H1 (cell line): ENCODE measurements at regions not wholly inside any gene's neighbourhood (a gene's known extent, or its start where the extent isn't known, plus 50 kb on each side); places are given as distances from the start of the nearest gene placed in this dataset.

Experiments
- CTCF ChIA-PET: fragments of 300-600 bp; sonication (Branson Sonifier 250); formaldehyde crosslinking; loops from one replicate; lab custom pipeline; 2021; ENCODE audit not compliant: partially characterized antibody; lab: Charles Lee
- POLR2A ChIA-PET: fragments of 300-600 bp; sonication (Branson Sonifier 250); formaldehyde crosslinking; loops from one replicate; lab custom pipeline; 2021; ENCODE audit warnings: inconsistent platforms; ENCODE audit not compliant: partially characterized antibody; lab: Charles Lee
- DNase-seq, 2 experiments: peaks; one replicate each; pipeline versions ENCODE4 v3.0.0 to v3.0.0-alpha.2; 2010 to 2022; ENCODE audit warnings: low spot score in 2 of 2, low read depth in 1 of 2, mixed read lengths in 1 of 2
- FAIRE-seq: peaks from 2 replicates; lab custom pipeline; 2011; peaks lifted over from hg19 to GRCh38; lab: Jason Lieb, UNC
- H2AFZ ChIP-seq: 2 replicates; pipeline ENCODE4 v1.8.1; 2012; ENCODE audit warnings: low read length, inconsistent platforms
- H2AK5ac ChIP-seq: 2 replicates; pipeline ENCODE4 v1.6.1; 2013; ENCODE audit warnings: low read depth, low read length
- H2BK120ac ChIP-seq: replicated peaks from 2 replicates; pipeline ENCODE3; 2013; ENCODE audit warnings: low read depth, low read length, inconsistent platforms
- H2BK12ac ChIP-seq: 2 replicates; pipeline ENCODE4 v1.6.1; 2013; ENCODE audit warnings: low read depth, low read length
- H2BK15ac ChIP-seq: 2 replicates; pipeline ENCODE4 v1.6.1; 2013; ENCODE audit warnings: low read length
- H2BK20ac ChIP-seq: 2 replicates; pipeline ENCODE4 v1.6.1; 2013; ENCODE audit warnings: low read length
- H2BK5ac ChIP-seq: 2 replicates; pipeline ENCODE4 v1.6.1; 2013; ENCODE audit warnings: low read depth, low read length
- H3K14ac ChIP-seq: 2 replicates; pipeline ENCODE4 v1.6.1; 2013; ENCODE audit warnings: inconsistent platforms; ENCODE audit not compliant: insufficient read length
- H3K18ac ChIP-seq: 2 replicates; pipeline ENCODE4 v1.6.1; 2013; ENCODE audit warnings: low read length; ENCODE audit errors: extremely low read depth
- H3K23ac ChIP-seq: 2 replicates; pipeline ENCODE4 v1.6.1; 2013; ENCODE audit warnings: inconsistent platforms; ENCODE audit not compliant: insufficient read length
- H3K23me2 ChIP-seq: 2 replicates; pipeline ENCODE4 v1.6.1; 2013; ENCODE audit warnings: low read depth, low read length
- H3K27ac ChIP-seq: 2 replicates; pipeline ENCODE4 v1.6.1; 2011; ENCODE audit warnings: low read depth, low read length, inconsistent platforms
- H3K27me3 ChIP-seq, 4 experiments: replicated peaks in 1 of 4; 1 replicate in 1 of 4; 2 replicates in 3 of 4; pipeline versions ENCODE4 v1.6.1 to v1.8.1; 2011 to 2013; ENCODE audit warnings: low read length in 3 of 4, mild to moderate bottlenecking in 3 of 4, inconsistent platforms in 2 of 4, mixed read lengths in 2 of 4, moderate library complexity in 1 of 4; ENCODE audit not compliant: control insufficient read depth in 3 of 4, insufficient read depth in 3 of 4; ENCODE audit errors: extremely low read depth in 1 of 4
- H3K36me3 ChIP-seq, 4 experiments: 2 replicates each; pipeline versions ENCODE4 v1.6.1 to v1.8.1; 2011 to 2013; ENCODE audit warnings: mild to moderate bottlenecking in 4 of 4, low read length in 3 of 4, moderate library complexity in 2 of 4, control low read depth in 1 of 4, inconsistent platforms in 1 of 4; ENCODE audit not compliant: insufficient read depth in 4 of 4, control insufficient read depth in 2 of 4
- H3K4ac ChIP-seq: replicated peaks from 2 replicates; pipeline ENCODE3; 2013; ENCODE audit warnings: low read length, low read depth, mixed read lengths, inconsistent platforms; ENCODE audit not compliant: insufficient read length
- H3K4me1 ChIP-seq, 4 experiments: replicated peaks in 1 of 4; 1 replicate in 1 of 4; 2 replicates in 3 of 4; pipeline versions ENCODE4 v1.6.1 to v1.8.1; 2011 to 2013; ENCODE audit warnings: low read length in 3 of 4, inconsistent platforms in 2 of 4, mixed read lengths in 1 of 4; ENCODE audit not compliant: insufficient read depth in 4 of 4, control insufficient read depth in 3 of 4
- H3K4me2 ChIP-seq, 2 experiments: 2 replicates each; pipeline versions ENCODE4 v1.6.1 to v1.8.1; 2011 to 2013; ENCODE audit warnings: low read depth in 2 of 2, low read length in 2 of 2, control low read depth in 1 of 2, inconsistent platforms in 1 of 2, mild to moderate bottlenecking in 1 of 2; ENCODE audit not compliant: insufficient read depth in 1 of 2
- H3K4me3 ChIP-seq, 4 experiments: fragments of 200-600, 300-600 bp in 1 of 4; sonication (generic), shearing (Covaris generic), sonication (Bioruptor Twin) in 1 of 4; 2 replicates each; pipeline versions ENCODE4 v1.5.1 to v1.8.1; 2011 to 2016; ENCODE audit warnings: low read length in 4 of 4, low read depth in 3 of 4, control low read depth in 2 of 4, inconsistent platforms in 2 of 4, mild to moderate bottlenecking in 2 of 4, mixed read lengths in 1 of 4, moderate library complexity in 1 of 4; ENCODE audit not compliant: insufficient read depth in 2 of 4; ENCODE audit errors: extremely low read depth in 1 of 4
- H3K56ac ChIP-seq: replicated peaks from 2 replicates; pipeline ENCODE3; 2013; ENCODE audit warnings: low read depth, mild to moderate bottlenecking, mixed read lengths, low read length, inconsistent platforms; ENCODE audit not compliant: insufficient read length
- H3K79me1 ChIP-seq: 2 replicates; pipeline ENCODE4 v1.6.1; 2013; ENCODE audit warnings: low read depth, low read length, control low read depth
- H3K79me2 ChIP-seq, 2 experiments: 2 replicates each; pipeline versions ENCODE4 v1.6.1 to v1.8.1; 2012 to 2013; ENCODE audit warnings: low read length in 2 of 2, mild to moderate bottlenecking in 2 of 2, inconsistent platforms in 1 of 2; ENCODE audit not compliant: insufficient read depth in 2 of 2, control insufficient read depth in 1 of 2
- H3K9ac ChIP-seq, 4 experiments: replicated peaks in 1 of 4; 1 replicate in 1 of 4; 2 replicates in 3 of 4; pipeline versions ENCODE4 v1.6.1 to v1.8.1; 2011 to 2013; ENCODE audit warnings: low read depth in 3 of 4, low read length in 3 of 4, control low read depth in 2 of 4, mild to moderate bottlenecking in 2 of 4, moderate library complexity in 2 of 4, inconsistent platforms in 1 of 4; ENCODE audit errors: extremely low read depth in 1 of 4
- H3K9me3 ChIP-seq, 2 experiments: 2 replicates each; pipeline versions ENCODE4 v1.6.1 to v1.8.1; 2012 to 2013; ENCODE audit warnings: mild to moderate bottlenecking in 2 of 2, moderate library complexity in 2 of 2, control low read depth in 1 of 2, inconsistent platforms in 1 of 2, low read depth in 1 of 2, low read length in 1 of 2, mixed read lengths in 1 of 2; ENCODE audit not compliant: insufficient read depth in 2 of 2
- H4K20me1 ChIP-seq, 2 experiments: replicated peaks in 1 of 2; 2 replicates each; pipeline versions ENCODE3 to v1.8.1; 2011 to 2013; ENCODE audit warnings: inconsistent platforms in 2 of 2, low read length in 2 of 2, mild to moderate bottlenecking in 1 of 2; ENCODE audit not compliant: insufficient read depth in 2 of 2, control insufficient read depth in 1 of 2
- H4K5ac ChIP-seq: 2 replicates; pipeline ENCODE4 v1.6.1; 2013; ENCODE audit warnings: low read length, low read depth, mixed read lengths, inconsistent platforms; ENCODE audit not compliant: insufficient read length
- H4K8ac ChIP-seq: 2 replicates; pipeline ENCODE4 v1.8.0; 2013; ENCODE audit warnings: mild to moderate bottlenecking, moderate library complexity, low read length, inconsistent platforms; ENCODE audit not compliant: insufficient read depth; ENCODE audit errors: extremely low read depth
- H4K91ac ChIP-seq: replicated peaks from 2 replicates; pipeline ENCODE3; 2013; ENCODE audit warnings: low read length, mixed read lengths, inconsistent platforms; ENCODE audit not compliant: insufficient read length
- BCL11A ChIP-seq, 2 experiments: IDR thresholded peaks; one replicate each; pipeline ENCODE4 v1.6.1; 2011; ENCODE audit warnings: low read depth in 2 of 2, low read length in 2 of 2, mild to moderate bottlenecking in 2 of 2
- EGR1 ChIP-seq: IDR thresholded peaks from 2 replicates; pipeline ENCODE4 v1.6.1; 2011; ENCODE audit warnings: low read depth, low read length, borderline replicate concordance
- MAFK ChIP-seq: IDR thresholded peaks from 2 replicates; pipeline ENCODE4 v1.6.1; 2012; ENCODE audit warnings: low read depth, mild to moderate bottlenecking, improper control_type of control experiment, low read length
- NANOG ChIP-seq: IDR thresholded peaks from 2 replicates; pipeline ENCODE4 v1.6.1; 2011; ENCODE audit warnings: low read length, low read depth, mild to moderate bottlenecking, inconsistent platforms; ENCODE audit not compliant: insufficient read depth, poor library complexity, severe bottlenecking
- PHF8 ChIP-seq: fragments of 200-600 bp; sonication (generic); conservative IDR thresholded peaks from 2 replicates; pipeline ENCODE4 v1.7.1; 2012; ENCODE audit warnings: low read depth, mild to moderate bottlenecking, inconsistent platforms, low read length, moderate library complexity
- SP2 ChIP-seq: IDR thresholded peaks from 2 replicates; pipeline ENCODE4 v1.6.1; 2012; ENCODE audit warnings: mild to moderate bottlenecking, low read length, inconsistent platforms
- TEAD4 ChIP-seq: IDR thresholded peaks from 2 replicates; pipeline ENCODE4 v1.6.1; 2012; ENCODE audit warnings: low read depth, low read length, inconsistent platforms, mixed read lengths

DNA sequence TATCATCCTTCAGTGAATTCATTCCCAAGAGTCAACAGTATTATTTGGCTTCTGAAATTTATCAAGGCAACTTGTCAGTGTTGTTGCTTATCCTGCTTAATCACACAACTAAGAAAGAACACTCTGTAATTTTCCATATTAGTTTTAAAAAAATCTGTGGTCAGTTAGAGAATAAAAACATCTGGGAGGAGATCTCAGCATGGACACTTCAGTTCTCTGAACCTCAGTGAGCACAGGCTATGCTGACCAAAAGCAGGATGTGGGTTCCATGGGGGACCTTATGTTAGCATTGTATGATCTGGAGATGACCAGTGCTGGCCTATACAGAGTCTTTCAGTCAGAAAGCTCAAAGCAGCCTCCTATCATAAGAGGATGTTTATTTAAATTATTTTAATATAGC lies 79.1 kb upstream of the KLHL14 start:
- no peak for TF ChIP-seq EGR1
- no peak for TF ChIP-seq PHF8
- TF ChIP-seq BCL11A (IDR thresholded peaks at IDR 0.05; ENCODE audit: low read depth in 2 of 2, low read length in 2 of 2) = no peak
- no peak for TF ChIP-seq MAFK
- TF ChIP-seq TEAD4 = no peak
- TF ChIP-seq SP2 = no peak
- no peak for TF ChIP-seq NANOG
- ChIA-PET POLR2A (no interaction called here), CTCF (no interaction called here)
- Histone ChIP-seq H3K36me3 (no peaks in the 10 kb centered on the region), H4K5ac (no peak overlapping the region), H3K18ac (no peak overlapping the region), H3K27ac (no peak overlapping the region), H3K27me3 (no peaks in the 10 kb centered on the region), H3K4me3 (no peak overlapping the region), H2AFZ (no peak overlapping the region), H3K23ac (no peak overlapping the region), H3K4ac (no peak overlapping the region), H3K23me2 (no peaks in the 10 kb centered on the region), H2BK20ac (no peak overlapping the region), H2BK5ac (no peak overlapping the region), H2AK5ac (no peak overlapping the region), H2BK120ac (no peak overlapping the region), H3K79me2 (no peaks in the 10 kb centered on the region), H4K8ac (no peak overlapping the region), H3K79me1 (no peaks in the 10 kb centered on the region), H3K4me1 (peaks cover 0 to 13% (median under 1%) of the 10 kb centered on the region in 4 experiments; a peak in 2 of 7 replicates), H2BK12ac (no peak overlapping the region), H3K14ac (no peak overlapping the region), H3K56ac (no peak overlapping the region), H3K9me3 (peaks cover 0 to 4% of the 10 kb centered on the region in 2 experiments; a peak in 1 of 4 replicates), H4K91ac (no peak overlapping the region), H4K20me1 (no peaks in the 10 kb centered on the region), H2BK15ac (no peak overlapping the region), H3K4me2 (no peak overlapping the region), H3K9ac (no peak overlapping the region)
- DNase-seq (no peak), FAIRE-seq (no peak)
